ENCODE measurements at regions not wholly inside any gene's neighbourhood (a gene's known extent, or its start where the extent isn't known, plus 50 kb on each side); places are given as distances from the start of the nearest gene placed in this dataset.

GRCh38 chr10:107692072-107692471, 527.6 kb upstream of the SORCS1 start:
- TF ChIP-seq CTCF (conservative IDR thresholded peaks at IDR 0.05; ENCODE audit: low read depth in 2 of 2) (no peak), EZH2phosphoT487 (IDR thresholded peaks at IDR 0.05; ENCODE audit: unreplicated experiment) (no peak), EZH2 (IDR thresholded peaks at IDR 0.05; ENCODE audit: low read depth, unreplicated experiment) (no peak), NANOG (IDR thresholded peaks at IDR 0.05; ENCODE audit: borderline replicate concordance) (no peak), POLR2AphosphoS5 (IDR thresholded peaks at IDR 0.05; ENCODE audit: low read depth) (no peak), ZNF462 (CRISPR knock-in tag; IDR thresholded peaks at IDR 0.05) (no peak), ETS1 (IDR thresholded peaks at IDR 0.05) (no peak), REST (IDR thresholded peaks at IDR 0.05; ENCODE audit: unreplicated experiment) (no peak), ZNF331 (CRISPR knock-in tag; IDR thresholded peaks at IDR 0.05; ENCODE audit: low read depth) (no peak)

Measured in GM23338 (cell line).